Neural cell (in vitro differentiated cells): ENCODE measurements at regions not wholly inside any gene's neighbourhood (a gene's known extent, or its start where the extent isn't known, plus 50 kb on each side); places are given as distances from the start of the nearest gene placed in this dataset.

Experiments used
- CTCF ChIP-seq: fragments of 450-650 bp; IDR thresholded peaks from 2 replicates; pipeline ENCODE4 v1.5.1; 2014; ENCODE audit warnings: antibody characterized with exemption, mild to moderate bottlenecking, moderate library complexity; ENCODE audit not compliant: poor library complexity, severe bottlenecking
- EP300 ChIP-seq: fragments of 450-650 bp; conservative IDR thresholded peaks from 2 replicates; pipeline ENCODE4 v1.6.1; 2014; ENCODE audit warnings: antibody characterized with exemption, mild to moderate bottlenecking, moderate library complexity; ENCODE audit not compliant: poor library complexity, severe bottlenecking
- EZH2 ChIP-seq: fragments of 200-600, 300-800 bp; shearing (Covaris generic), sonication (generic); IDR thresholded peaks from 2 replicates; pipeline ENCODE4 v1.6.1; 2014; ENCODE audit warnings: antibody characterized with exemption, low read length, borderline replicate concordance, mild to moderate bottlenecking; ENCODE audit not compliant: insufficient read depth, poor library complexity, severe bottlenecking
- MXI1 ChIP-seq: fragments of 450-650 bp; conservative IDR thresholded peaks from 2 replicates; pipeline ENCODE4 v1.6.1; 2014; ENCODE audit warnings: antibody characterized with exemption, mild to moderate bottlenecking; ENCODE audit not compliant: poor library complexity, severe bottlenecking
- POLR2AphosphoS5 ChIP-seq: IDR thresholded peaks from 2 replicates; pipeline ENCODE4 v1.6.1; 2012
- RAD21 ChIP-seq: fragments of 450-650 bp; conservative IDR thresholded peaks from 2 replicates; pipeline ENCODE4 v1.6.1; 2014; ENCODE audit warnings: antibody characterized with exemption, mild to moderate bottlenecking, moderate library complexity
- SMC3 ChIP-seq: fragments of 450-650 bp; conservative IDR thresholded peaks from 2 replicates; pipeline ENCODE4 v1.6.1; 2014; ENCODE audit warnings: antibody characterized with exemption, mild to moderate bottlenecking, moderate library complexity; ENCODE audit not compliant: poor library complexity
- TAF1 ChIP-seq: IDR thresholded peaks from 2 replicates; pipeline ENCODE4 v1.6.1; 2012; ENCODE audit warnings: low read depth

GRCh38 chr17:5635949-5636348, 51.6 kb upstream of the NLRP1 start:
- TF ChIP-seq MXI1, result no peak
- no peak for TF ChIP-seq CTCF
- TF ChIP-seq TAF1, result no peak
- TF ChIP-seq EZH2, result no peak
- no peak for TF ChIP-seq SMC3
- no peak for TF ChIP-seq POLR2AphosphoS5
- TF ChIP-seq EP300, result no peak
- TF ChIP-seq RAD21, result no peak
